ENCODE measurements at regions not wholly inside any gene's neighbourhood (a gene's known extent, or its start where the extent isn't known, plus 50 kb on each side); places are given as distances from the start of the nearest gene placed in this dataset.
"Not testable (repeated sequence)": the region's sequence is repeated elsewhere in the genome, so short reads cannot be mapped to it uniquely, and the experiment has no call there.

GRCh38 chrY:3491423-3491822, 87.4 kb upstream of the TGIF2LY start:
- not testable (repeated sequence) for H3K27ac ChIP-seq; H3K4me1 ChIP-seq; DNase-seq; H3K4me3 ChIP-seq; H3K27me3 ChIP-seq; H3K36me3 ChIP-seq; H3K9me3 ChIP-seq (replicated peaks)

- not testable (repeated sequence) for H3K4me1 ChIP-seq; DNase-seq; H3K9me3 ChIP-seq (replicated peaks); H3K4me3 ChIP-seq; H3K27me3 ChIP-seq; H3K27ac ChIP-seq; H3K36me3 ChIP-seq
These were observed 84.3 kb upstream of the TGIF2LY start for GRCh38 chrY:3494539-3494938.

- peak; percentile 1 to 12 for DNase-seq
- H3K9me3 ChIP-seq (replicated peaks); H3K27me3 ChIP-seq; H3K27ac ChIP-seq; H3K4me1 ChIP-seq; H3K36me3 ChIP-seq; H3K4me3 ChIP-seq: not testable (repeated sequence)
These were observed 51.8 kb upstream of the TGIF2LY start for GRCh38 chrY:3527040-3527439.
